HG03196 (cell line): ENCODE measurements at regions not wholly inside any gene's neighbourhood (a gene's known extent, or its start where the extent isn't known, plus 50 kb on each side); places are given as distances from the start of the nearest gene placed in this dataset.
"Not testable (repeated sequence)": the region's sequence is repeated elsewhere in the genome, so short reads cannot be mapped to it uniquely, and the experiment has no call there.

ENCODE experiments used
- ATAC-seq: cut with Tn5 transposase; IDR thresholded peaks from one replicate; pipeline ENCODE4 v1.9.1; 2021; ENCODE audit not compliant: unreplicated experiment

- no peak for ATAC-seq
Measured at GRCh38 chr6:115643762-115644161, 416.9 kb downstream of the FRK start.

- no peak for ATAC-seq
Measured at GRCh38 chr6:115634887-115635286, 425.8 kb downstream of the FRK start.

GRCh38 chr6:115634131-115634530, 426.6 kb downstream of the FRK start:
- no peak for ATAC-seq

- no peak for ATAC-seq
Measured at GRCh38 chr6:115631028-115631427, 429.7 kb downstream of the FRK start.

GRCh38 chr6:115630424-115631024, 430.2 kb downstream of the FRK start:
- no peak for ATAC-seq

GRCh38 chr6:115629415-115629814, 431.3 kb downstream of the FRK start:
- ATAC-seq = no peak

- ATAC-seq = no peak
Measured at GRCh38 chr6:115618256-115618655, 442.4 kb downstream of the FRK start.

- ATAC-seq = no peak
Measured at GRCh38 chr6:115617031-115617430, 443.7 kb downstream of the FRK start.

GRCh38 chr6:115613488-115613887, 447.2 kb downstream of the FRK start:
- ATAC-seq = no peak

- no peak for ATAC-seq
Measured at GRCh38 chr6:115612796-115613479, 447.8 kb downstream of the FRK start.

- ATAC-seq = no peak
Measured at GRCh38 chr6:115612216-115612615, 448.5 kb downstream of the FRK start.

- ATAC-seq = no peak
Measured at GRCh38 chr6:115610696-115611095, 450.0 kb downstream of the FRK start.

- ATAC-seq = no peak
Measured at GRCh38 chr6:115609111-115609510, 451.6 kb downstream of the FRK start.

- no peak for ATAC-seq
Measured at GRCh38 chr6:115602466-115602865, 458.2 kb downstream of the FRK start.

- no peak for ATAC-seq
Measured at GRCh38 chr6:115601509-115601908, 459.2 kb downstream of the FRK start.

- ATAC-seq = no peak
Measured at GRCh38 chr6:115601064-115601463, 459.6 kb downstream of the FRK start.

- ATAC-seq = no peak
Measured at GRCh38 chr6:115594891-115595290, 465.8 kb downstream of the FRK start.

- no peak for ATAC-seq
Measured at GRCh38 chr6:115592025-115592424, 468.7 kb downstream of the FRK start.

- not testable (repeated sequence) for ATAC-seq
Measured at GRCh38 chr6:115589072-115589471, 471.6 kb downstream of the FRK start.

- no peak for ATAC-seq
Measured at GRCh38 chr6:115583290-115583689, 477.4 kb downstream of the FRK start.

GRCh38 chr6:115582386-115582785, 478.3 kb downstream of the FRK start:
- ATAC-seq = no peak

GRCh38 chr6:115579565-115579964, 481.1 kb downstream of the FRK start:
- ATAC-seq = not testable (repeated sequence)

GRCh38 chr6:115577270-115577669, 483.4 kb downstream of the FRK start:
- ATAC-seq = no peak
